HG02763 (cell line): ENCODE measurements at regions not wholly inside any gene's neighbourhood (a gene's known extent, or its start where the extent isn't known, plus 50 kb on each side); places are given as distances from the start of the nearest gene placed in this dataset.

ENCODE experiments used
- ATAC-seq: cut with Tn5 transposase; IDR thresholded peaks from one replicate; pipeline ENCODE4 v1.9.1; 2021; ENCODE audit warnings: mild to moderate bottlenecking, moderate library complexity; ENCODE audit not compliant: unreplicated experiment

DNA sequence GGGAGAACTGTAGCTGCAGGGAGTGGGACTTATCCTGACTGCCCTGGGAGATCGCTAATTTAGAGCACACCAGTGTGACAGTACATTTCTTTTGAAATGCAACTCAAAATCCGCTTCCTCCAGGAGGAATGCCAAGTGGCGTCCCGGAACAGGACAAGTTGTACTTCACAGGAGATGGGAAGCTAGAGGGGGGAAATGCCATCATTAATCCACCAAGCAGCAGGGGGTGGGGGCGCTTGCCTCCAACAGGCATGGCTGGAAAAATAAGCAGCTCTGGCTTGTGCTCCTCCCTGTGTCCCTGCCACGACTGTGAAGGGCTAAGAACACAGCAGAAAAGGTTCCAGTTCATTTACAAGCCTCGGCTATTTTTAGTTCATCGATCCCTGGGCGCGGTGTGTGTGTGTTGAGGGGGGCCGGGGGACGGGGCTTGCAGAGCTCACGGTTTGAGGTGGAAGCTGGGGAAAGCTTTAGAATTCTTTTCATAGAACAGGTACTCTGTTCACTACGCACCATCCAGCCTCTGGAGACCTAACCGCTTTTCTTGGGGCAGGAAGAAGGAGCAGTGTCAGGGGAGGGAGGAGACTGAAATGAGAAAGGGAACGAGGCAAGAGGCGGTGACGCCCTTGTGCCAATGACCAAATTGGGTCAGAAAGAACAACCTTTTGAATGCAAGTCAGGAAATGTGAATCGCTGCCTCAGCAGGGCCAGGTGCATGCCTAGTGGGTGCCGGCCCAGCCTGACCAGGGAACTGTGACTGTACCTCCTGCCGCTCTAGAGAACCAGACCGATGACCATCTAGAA is 51.8 kb upstream of the DGKG start:
- peak; percentile 52 for ATAC-seq

- no peak for ATAC-seq
These were observed 50.0 kb upstream of the DGKG start for GRCh38 chr3:186411994-186412393.
